Colonic mucosa (tissue), 4 donors: ENCODE measurements at regions not wholly inside any gene's neighbourhood (a gene's known extent, or its start where the extent isn't known, plus 50 kb on each side); places are given as distances from the start of the nearest gene placed in this dataset.

ENCODE experiments used
- DNase-seq: peaks from one replicate; pipeline ENCODE4 v3.0.0-alpha.2; 2020
- H3K27ac ChIP-seq: fragments of 200-600 bp; one replicate; pipeline ENCODE4 v1.8.0; 2021
- H3K27me3 ChIP-seq: fragments of 200-600 bp; one replicate; pipeline ENCODE4 v1.8.0; 2021
- H3K36me3 ChIP-seq: fragments of 200-600 bp; one replicate; pipeline ENCODE4 v1.8.0; 2021
- H3K4me1 ChIP-seq: fragments of 200-600 bp; one replicate; pipeline ENCODE4 v1.8.0; 2021; ENCODE audit warnings: mild to moderate bottlenecking
- H3K4me3 ChIP-seq: fragments of 200-600 bp; one replicate; pipeline ENCODE4 v1.8.0; 2021
- H3K9ac ChIP-seq, 2 donors: one replicate each; pipeline ENCODE4 v1.7.0; 2013; ENCODE audit warnings: control low read depth in 2 of 2, low read depth in 2 of 2, low read length in 2 of 2
- H3K9me3 ChIP-seq: fragments of 200-600 bp; one replicate; pipeline ENCODE4 v1.8.0; 2021
- CTCF ChIP-seq: fragments of 200-600 bp; IDR thresholded peaks from one replicate; pipeline ENCODE4 v1.8.0; 2022; ENCODE audit warnings: antibody characterized with exemption, mild to moderate bottlenecking
- intact Hi-C: fragments of 100-400 bp; cut with DNase I; formaldehyde crosslinking; loops from one replicate; pipeline ENCODE4 v1.14.1; 2022
- donor health status: healthy.
- donor health status: DM: no; HTN: no; CAD: no.
- donor health status: DM: no; HTN: no; CAD: no.

GRCh38 chr17:77817953-77818352, 140.6 kb upstream of the TNRC6C start:
- no peaks in the 10 kb centered on the region for H3K27me3 ChIP-seq
- no peak overlapping the region for H3K27ac ChIP-seq
- no peak for TF ChIP-seq CTCF
- intact Hi-C loops: no loop called here
- no peaks in the 10 kb centered on the region for H3K36me3 ChIP-seq
- H3K4me1 ChIP-seq: no peaks in the 10 kb centered on the region
- no peak overlapping the region for H3K9ac ChIP-seq
- no peak for DNase-seq
- no peak overlapping the region for H3K4me3 ChIP-seq
- H3K9me3 ChIP-seq: no peaks in the 10 kb centered on the region

- Histone ChIP-seq H3K9ac (no peak overlapping the region), H3K27ac (no peak overlapping the region), H3K4me1 (no peaks in the 10 kb centered on the region), H3K36me3 (no peaks in the 10 kb centered on the region), H3K9me3 (no peaks in the 10 kb centered on the region), H3K4me3 (no peak overlapping the region), H3K27me3 (no peaks in the 10 kb centered on the region)
- intact Hi-C loops: no loop called here
- DNase-seq: no peak
- TF ChIP-seq CTCF: no peak
Observed at GRCh38 chr17:77819497-77819896, 139.0 kb upstream of the TNRC6C start.

DNA sequence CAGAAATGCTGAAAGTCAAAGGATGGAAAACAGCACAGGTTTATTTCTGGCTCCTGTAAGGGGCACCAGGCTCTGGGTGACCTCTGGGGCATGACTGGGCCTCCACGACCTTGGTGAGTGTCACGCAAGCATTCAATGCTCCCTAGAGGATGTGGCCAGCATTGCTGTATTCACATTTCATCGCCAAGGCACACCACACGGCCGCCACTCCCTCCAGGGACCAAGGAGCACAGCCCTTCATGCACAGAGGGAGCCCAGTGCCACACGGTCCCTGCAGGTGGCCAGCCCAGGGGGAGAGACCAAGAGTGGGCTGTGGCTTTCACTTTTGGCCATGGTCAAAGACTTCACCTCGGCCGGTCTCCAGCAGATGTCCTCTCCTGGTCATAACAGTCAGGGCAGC, 137.4 kb upstream of the TNRC6C start:
- Histone ChIP-seq H3K27me3 (no peaks in the 10 kb centered on the region), H3K9ac (no peak overlapping the region), H3K27ac (no peak overlapping the region), H3K4me1 (no peaks in the 10 kb centered on the region), H3K9me3 (no peaks in the 10 kb centered on the region), H3K4me3 (no peak overlapping the region), H3K36me3 (no peaks in the 10 kb centered on the region)
- TF ChIP-seq CTCF: no peak
- no peak for DNase-seq
- intact Hi-C loops: no loop called here

- H3K4me3 ChIP-seq: no peak overlapping the region
- intact Hi-C loops: no loop called here
- H3K4me1 ChIP-seq: no peaks in the 10 kb centered on the region
- H3K27ac ChIP-seq: no peak overlapping the region
- peak; percentile 75 for DNase-seq
- no peaks in the 10 kb centered on the region for H3K27me3 ChIP-seq
- H3K36me3 ChIP-seq: no peaks in the 10 kb centered on the region
- no peaks in the 10 kb centered on the region for H3K9me3 ChIP-seq
- TF ChIP-seq CTCF: no peak
- H3K9ac ChIP-seq: no peak overlapping the region
Observed at GRCh38 chr17:77822302-77823030, 136.0 kb upstream of the TNRC6C start.

DNA sequence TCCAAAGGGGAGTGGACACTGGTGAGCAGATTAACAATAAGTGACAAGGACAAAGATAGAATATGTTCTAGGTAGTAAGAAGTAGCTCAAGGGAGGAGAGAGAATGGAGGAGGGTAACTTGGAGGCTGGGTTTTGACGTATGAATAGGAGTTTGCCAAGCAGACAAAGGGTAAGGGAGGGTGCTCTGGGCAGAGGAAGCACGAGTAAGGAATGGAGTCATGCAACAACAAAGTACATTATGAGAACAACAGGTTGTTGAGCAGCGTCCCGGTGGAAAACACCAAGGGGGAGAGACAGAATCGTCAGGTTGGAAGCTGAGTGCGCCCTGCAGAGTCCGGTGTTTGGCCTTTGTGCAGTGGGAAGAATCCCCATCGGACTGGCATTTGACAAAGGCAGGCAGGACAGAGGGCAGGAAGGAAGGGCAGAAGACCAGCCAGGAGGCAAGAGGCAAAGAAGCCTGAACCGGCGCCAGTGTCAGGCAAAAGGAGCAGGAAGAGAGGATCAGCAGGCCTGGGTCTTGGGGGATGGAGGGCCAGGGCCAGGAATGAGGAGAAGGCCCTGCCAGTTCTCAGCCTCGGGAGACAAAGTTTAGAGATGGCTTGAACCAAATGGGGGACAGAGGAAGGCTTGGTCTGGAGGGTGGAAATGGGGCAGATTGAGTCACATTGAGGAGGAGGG, 134.3 kb upstream of the TNRC6C start:
- no peak for DNase-seq
- TF ChIP-seq CTCF: no peak
- Histone ChIP-seq H3K36me3 (no peaks in the 10 kb centered on the region), H3K4me1 (no peaks in the 10 kb centered on the region), H3K27ac (no peak overlapping the region), H3K4me3 (no peak overlapping the region), H3K27me3 (no peaks in the 10 kb centered on the region), H3K9ac (no peak overlapping the region), H3K9me3 (no peaks in the 10 kb centered on the region)
- intact Hi-C loops: no loop called here
